LHCN-M2 (cell line): ENCODE measurements at regions not wholly inside any gene's neighbourhood (a gene's known extent, or its start where the extent isn't known, plus 50 kb on each side); places are given as distances from the start of the nearest gene placed in this dataset.

ENCODE experiments used
- DNase-seq: peaks from one replicate; pipeline ENCODE4 v3.0.0-alpha.2; 2012; ENCODE audit warnings: low read depth

DNA sequence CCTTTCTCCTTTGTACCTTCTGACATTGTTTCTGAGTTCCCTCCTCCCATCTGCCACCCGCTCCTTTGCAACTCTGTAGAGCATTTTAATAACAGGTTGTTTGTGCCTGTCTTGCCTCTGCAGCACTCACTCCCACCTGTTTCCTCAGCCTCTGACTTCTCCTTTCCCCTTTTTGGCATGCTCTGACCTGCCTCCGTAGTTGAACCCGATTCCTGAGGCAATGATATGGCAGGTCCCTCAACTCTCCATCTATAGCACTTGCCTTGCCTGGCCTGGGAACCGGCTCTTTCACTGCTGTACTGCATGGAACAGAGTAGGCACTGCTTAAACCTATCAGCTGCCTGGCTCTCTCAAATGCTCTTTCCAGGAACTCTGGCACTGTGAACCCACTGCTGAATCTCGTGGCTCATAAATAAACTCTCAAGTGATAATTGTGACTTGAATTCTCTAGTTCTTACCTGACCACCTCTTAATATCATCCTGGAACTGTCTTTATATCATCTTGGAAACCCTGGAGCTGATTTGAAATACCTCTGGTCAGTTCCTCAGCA lies 50.3 kb downstream of the UTRN start:
- no peak for DNase-seq

DNA sequence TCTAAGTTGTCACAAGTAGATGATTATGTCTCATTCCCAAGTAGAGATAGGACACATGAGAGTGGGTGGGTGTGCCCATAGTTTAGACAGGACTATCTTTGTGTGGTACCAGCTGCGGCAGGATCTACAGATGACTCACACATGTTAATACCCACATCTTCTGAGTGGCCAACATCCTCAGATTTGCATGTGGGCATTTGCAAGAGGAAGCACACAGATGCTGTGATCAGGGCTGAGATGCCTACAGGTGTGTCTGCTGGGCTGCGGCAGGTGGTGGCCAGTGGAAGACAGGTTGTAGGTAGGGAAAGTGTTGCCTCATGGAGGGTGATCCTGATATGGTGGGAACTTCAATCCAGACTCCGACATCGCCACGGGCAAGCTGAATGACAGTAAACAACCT lies 50.8 kb downstream of the UTRN start:
- DNase-seq, result peak; percentile 74

GRCh38 chr6:144336900-144337299 lies 51.8 kb downstream of the UTRN start:
- DNase-seq, result no peak

DNA sequence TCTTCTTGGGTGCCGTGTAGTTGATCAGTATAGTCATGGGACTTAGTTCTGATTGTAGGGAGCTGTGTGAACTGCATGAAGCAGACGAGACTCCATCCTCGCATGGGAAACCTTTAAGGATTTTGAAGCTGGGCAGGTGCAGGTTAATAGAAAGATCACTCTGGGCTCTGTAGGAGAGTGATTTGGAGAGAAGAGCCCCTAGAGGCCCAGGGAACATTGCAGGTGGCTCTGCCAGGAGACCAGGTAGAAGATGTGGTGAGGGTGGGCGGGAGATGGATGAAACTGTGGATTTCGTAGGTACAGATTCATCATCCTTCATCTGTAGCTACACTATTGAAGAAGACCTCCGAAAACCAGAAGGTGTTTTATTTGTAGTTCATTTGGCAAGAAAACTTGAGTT lies 53.3 kb downstream of the UTRN start:
- DNase-seq, result no peak

- no peak for DNase-seq
These were observed 54.0 kb downstream of the UTRN start for GRCh38 chr6:144338951-144339700.

DNA sequence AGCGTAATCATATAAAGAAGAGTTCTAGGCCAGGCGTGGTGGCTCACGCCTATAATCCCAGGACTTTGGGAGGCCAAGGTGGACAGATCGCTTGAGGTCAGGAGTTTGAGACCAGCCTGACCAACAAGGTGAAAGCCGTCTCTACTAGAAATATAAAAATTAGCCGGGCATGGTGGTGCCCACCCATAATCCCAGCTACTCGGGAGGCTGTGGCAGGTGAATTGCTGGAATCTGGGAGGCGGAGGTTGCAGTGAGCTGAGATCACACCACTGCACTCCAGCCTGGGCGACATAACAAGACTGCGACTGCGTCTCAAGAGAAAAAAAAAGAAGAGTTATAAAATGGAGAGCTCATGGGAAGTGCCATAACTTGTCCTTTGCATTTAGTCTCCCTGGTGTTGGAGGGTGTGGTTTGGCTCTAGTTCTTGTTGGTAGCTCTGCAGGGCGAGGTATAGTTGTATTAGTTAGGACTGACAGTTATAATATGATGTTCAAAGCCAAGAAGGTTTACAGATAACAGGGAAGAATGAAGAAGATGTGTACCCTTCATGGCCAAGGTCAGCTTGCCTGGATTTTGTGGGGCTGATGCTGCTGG lies 54.8 kb downstream of the UTRN start:
- DNase-seq, result no peak

DNA sequence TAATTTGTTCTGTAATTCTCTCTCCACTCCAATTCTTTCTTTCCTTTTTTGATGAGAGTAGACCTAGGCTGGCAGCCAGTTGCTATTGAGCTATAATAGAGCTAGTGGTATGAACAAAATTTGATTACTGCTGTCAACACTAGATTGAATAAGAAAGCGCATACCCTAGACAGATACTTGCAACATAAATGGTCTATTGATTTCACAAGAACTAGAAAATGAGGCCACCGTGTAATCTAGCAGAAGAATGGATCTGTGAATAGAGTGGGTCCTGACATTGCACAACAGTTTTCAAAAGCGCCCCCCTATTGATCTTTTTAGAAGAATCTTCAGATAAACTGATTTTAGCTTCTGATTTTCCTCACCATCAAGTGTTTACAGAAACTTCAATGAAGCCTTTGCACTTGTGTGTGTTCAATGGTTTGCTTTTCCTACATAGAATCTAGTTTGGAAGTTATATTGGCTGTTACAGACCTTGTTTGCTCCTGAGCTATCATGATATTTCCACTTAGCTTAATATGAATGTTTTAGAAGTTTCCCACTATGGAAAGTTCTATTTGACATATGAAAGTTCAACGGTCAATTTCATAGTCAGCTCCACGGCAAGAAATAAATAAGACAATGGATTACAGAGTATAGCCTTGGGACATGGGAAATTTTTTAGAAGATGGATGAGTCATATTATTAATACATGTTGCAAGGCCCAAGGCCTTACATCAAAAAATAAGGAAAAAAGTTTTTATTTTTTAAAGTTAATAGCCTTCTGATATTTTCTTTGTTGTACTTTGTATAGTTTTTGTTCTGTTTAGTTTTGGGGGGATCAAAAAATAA lies 55.6 kb downstream of the UTRN start:
- no peak for DNase-seq

- DNase-seq, result no peak
These were observed 56.8 kb downstream of the UTRN start for GRCh38 chr6:144341831-144342527.

- peak; percentile 49 for DNase-seq
These were observed 58.7 kb downstream of the UTRN start for GRCh38 chr6:144343701-144344428.

- no peak for DNase-seq
These were observed 59.5 kb downstream of the UTRN start for GRCh38 chr6:144344646-144345045.

DNA sequence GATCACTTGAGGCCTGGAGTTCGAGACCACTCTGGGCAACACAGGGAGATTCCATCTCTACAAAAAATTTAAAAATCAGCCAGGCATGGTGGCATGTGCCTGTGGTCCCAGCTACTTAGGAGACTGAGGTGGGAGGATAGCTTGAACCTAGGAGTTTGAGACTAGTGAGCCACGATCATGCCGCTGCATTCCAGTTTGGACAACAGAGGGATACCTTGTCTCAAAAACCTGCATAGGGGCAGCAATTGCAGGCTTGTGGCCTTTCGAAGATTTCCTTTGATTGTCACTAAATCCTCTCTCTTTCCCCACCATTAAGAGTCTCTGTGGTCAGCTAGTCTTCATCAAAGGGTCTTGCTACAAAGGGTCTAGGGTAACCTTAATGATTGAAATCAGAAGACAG lies 60.3 kb downstream of the UTRN start:
- no peak for DNase-seq

DNA sequence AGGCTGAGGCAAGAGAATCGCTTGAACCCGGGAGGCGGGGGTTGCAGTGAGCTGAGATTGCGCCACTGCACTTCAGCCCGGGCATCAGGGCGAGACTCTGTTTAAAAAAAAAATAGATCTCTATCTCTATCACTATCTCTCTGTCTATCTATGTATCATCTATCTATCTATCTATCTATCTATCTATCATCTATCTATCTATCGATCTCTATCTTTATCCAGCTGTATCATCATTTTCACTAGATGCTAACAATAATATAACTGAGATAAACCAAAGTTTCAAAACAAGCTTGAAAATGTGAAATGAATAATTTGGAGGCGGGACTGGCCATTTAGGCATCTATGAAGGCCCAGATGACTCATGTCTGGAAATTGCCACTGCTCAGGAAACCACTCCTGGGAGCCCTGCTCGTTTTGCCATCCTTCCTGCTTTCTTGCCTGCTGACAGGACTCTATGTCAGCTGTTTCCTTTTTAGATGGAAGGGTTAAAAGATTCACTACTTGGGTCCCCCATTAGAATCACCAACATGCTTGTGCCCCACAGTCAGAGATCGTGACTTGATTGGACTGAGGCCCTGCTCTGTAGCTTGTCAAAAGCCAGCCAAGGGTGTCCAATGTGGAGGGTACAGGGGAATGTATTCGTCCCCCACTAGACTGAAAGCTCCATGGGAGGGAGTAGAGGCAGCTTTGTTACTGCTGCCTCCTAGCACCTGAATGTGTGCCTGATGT lies 61.7 kb downstream of the UTRN start:
- peak; percentile 85 for DNase-seq

GRCh38 chr6:144347448-144347759 lies 62.3 kb downstream of the UTRN start:
- DNase-seq, result no peak

GRCh38 chr6:144347933-144348332 lies 62.8 kb downstream of the UTRN start:
- no peak for DNase-seq

DNA sequence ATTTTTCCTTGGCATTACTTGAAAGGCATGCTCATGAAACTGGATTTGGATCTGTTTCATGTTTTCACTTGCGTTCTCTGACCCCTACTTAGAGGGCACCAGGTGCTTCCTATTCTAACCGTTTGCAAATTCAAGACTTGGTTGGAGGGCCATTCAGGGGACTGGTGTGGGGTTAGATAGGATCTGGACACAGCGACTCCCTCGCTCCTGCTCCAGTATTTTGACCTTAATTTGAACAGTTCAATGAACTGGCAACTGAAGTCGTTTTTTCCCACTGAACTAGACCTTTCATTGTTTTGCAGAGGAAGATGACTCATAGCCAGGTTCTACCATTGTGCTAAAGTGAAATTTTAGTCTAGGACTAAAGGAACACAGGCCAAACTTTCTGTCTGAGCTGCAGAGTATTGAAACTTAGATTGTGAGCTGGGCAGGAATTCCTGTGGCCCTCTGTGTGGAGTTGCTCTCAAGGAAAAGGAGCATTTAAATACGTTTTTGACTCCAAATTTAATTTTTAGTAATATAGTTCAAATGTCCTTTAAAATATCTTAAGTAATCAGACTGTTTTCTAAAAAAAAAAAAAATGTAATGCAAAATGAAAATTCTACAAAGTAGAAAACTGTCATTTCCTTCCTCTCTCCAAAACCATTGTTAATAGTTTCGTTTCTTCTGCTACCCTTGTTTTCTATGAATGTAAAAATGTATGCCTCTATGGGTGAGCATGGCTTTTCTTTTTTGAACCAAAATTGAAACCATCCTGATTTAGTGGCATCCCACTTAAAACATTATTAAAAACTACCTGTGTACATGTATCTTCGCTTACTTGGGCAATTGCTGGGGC lies 64.8 kb downstream of the UTRN start:
- DNase-seq, result peak; percentile 74

DNA sequence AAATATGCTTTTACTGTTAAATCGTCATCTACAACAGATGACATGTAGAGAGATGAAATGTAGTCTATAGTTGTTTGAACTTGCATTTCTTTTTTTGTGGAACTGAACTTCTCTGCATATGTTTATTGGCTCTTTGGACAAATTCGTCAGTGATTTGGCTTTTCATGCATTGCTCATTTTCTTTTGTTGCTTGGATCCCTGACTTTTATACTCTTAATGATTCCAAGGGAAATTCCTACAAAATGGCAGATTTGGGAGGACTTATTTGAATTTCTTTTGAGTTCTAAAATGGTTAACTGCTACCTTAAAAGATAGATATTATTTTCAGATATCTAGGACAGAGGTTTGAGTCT lies 65.4 kb downstream of the UTRN start:
- DNase-seq, result no peak

GRCh38 chr6:144351379-144352127 lies 66.4 kb downstream of the UTRN start:
- DNase-seq, result no peak

- no peak for DNase-seq
These were observed 67.2 kb downstream of the UTRN start for GRCh38 chr6:144352331-144352730.

DNA sequence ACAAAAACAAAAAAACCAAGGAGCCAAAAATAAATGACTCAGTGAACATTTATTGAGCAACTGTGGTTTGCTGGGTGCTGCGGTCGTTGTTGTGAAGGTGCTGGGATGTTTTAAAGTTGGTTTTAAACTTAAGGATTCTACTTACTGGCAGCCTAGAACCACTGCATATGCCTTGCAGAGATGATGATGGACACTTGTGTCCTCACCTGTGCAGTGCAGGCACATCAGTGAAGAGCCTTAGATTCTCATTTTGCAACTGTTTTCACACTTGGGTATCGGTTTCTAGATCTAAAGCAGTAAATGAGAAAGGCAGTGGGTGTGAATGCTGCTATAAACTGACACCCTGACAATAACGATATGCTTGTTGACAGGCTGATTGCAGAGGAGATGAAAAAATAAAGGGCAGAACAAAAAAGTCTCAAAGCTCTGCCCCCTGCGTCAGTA lies 68.8 kb downstream of the UTRN start:
- no peak for DNase-seq
